ENCODE measurements at regions not wholly inside any gene's neighbourhood (a gene's known extent, or its start where the extent isn't known, plus 50 kb on each side); places are given as distances from the start of the nearest gene placed in this dataset.

GRCh38 chr16:6853565-6853964 is 479.1 kb upstream of the RBFOX1 start:
- intact Hi-C loops (cut with DNase I), result no loop called here
- H3K4me1 ChIP-seq, result no peaks in the 10 kb centered on the region
- H3K36me3 ChIP-seq, result no peaks in the 10 kb centered on the region
- no peak overlapping the region for H3K4me3 ChIP-seq
- TF ChIP-seq POLR2A (IDR thresholded peaks at IDR 0.05) (no peak), CTCF (IDR thresholded peaks at IDR 0.05) (no peak), POLR2AphosphoS5 (IDR thresholded peaks at IDR 0.05; ENCODE audit: insufficient read depth in 1 of 2, low read depth in 1 of 2) (no peak)
- H3K27me3 ChIP-seq, result no peaks in the 10 kb centered on the region
- no peaks in the 10 kb centered on the region for H3K9me3 ChIP-seq
- DNase-seq (ENCODE audit: extremely low spot score in 2 of 2), result no peak
- H3K27ac ChIP-seq, result no peak overlapping the region

- no peaks in the 10 kb centered on the region for H3K9me3 ChIP-seq
- DNase-seq (ENCODE audit: extremely low spot score in 2 of 2), result no peak
- no peaks in the 10 kb centered on the region for H3K36me3 ChIP-seq
- H3K27ac ChIP-seq, result no peak overlapping the region
- intact Hi-C loops (cut with DNase I), result no loop called here
- no peaks in the 10 kb centered on the region for H3K27me3 ChIP-seq
- TF ChIP-seq CTCF (IDR thresholded peaks at IDR 0.05) (no peak), POLR2A (IDR thresholded peaks at IDR 0.05) (no peak), POLR2AphosphoS5 (IDR thresholded peaks at IDR 0.05; ENCODE audit: insufficient read depth in 1 of 2, low read depth in 1 of 2) (no peak)
- no peak overlapping the region for H3K4me3 ChIP-seq
- no peaks in the 10 kb centered on the region for H3K4me1 ChIP-seq
Observed at GRCh38 chr16:6852643-6853225, 479.9 kb upstream of the RBFOX1 start.

DNA sequence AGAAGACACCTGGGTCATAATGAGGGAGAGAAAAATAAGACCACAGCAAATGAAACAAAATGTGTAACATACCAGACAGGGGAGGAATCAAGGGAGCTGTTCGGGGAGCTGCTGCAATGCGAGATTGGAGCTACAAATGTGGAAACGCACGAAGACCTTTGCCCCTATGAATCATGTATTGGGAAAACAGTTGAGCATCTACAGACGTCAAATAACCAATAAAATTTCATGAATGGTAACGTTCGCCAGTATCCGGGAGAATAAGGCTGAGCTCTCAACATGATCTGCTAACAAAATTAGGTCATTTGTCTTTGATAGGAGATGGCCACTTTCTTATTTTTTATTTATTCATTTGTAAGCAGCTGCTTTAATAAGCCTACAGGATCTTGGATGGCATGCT is 486.2 kb upstream of the RBFOX1 start:
- TF ChIP-seq POLR2AphosphoS5 (IDR thresholded peaks at IDR 0.05; ENCODE audit: insufficient read depth in 1 of 2, low read depth in 1 of 2) (no peak), POLR2A (IDR thresholded peaks at IDR 0.05) (no peak), CTCF (IDR thresholded peaks at IDR 0.05) (no peak)
- no peak for DNase-seq (ENCODE audit: extremely low spot score in 2 of 2)
- Histone ChIP-seq H3K4me3 (no peak overlapping the region), H3K36me3 (no peaks in the 10 kb centered on the region), H3K9me3 (no peaks in the 10 kb centered on the region), H3K27me3 (no peaks in the 10 kb centered on the region), H3K27ac (no peak overlapping the region), H3K4me1 (no peaks in the 10 kb centered on the region)
- intact Hi-C loops (cut with DNase I), result no loop called here

- DNase-seq (ENCODE audit: extremely low spot score in 2 of 2), result no peak
- Histone ChIP-seq H3K4me3 (no peak overlapping the region), H3K4me1 (no peaks in the 10 kb centered on the region), H3K27ac (no peak overlapping the region), H3K27me3 (no peaks in the 10 kb centered on the region), H3K36me3 (no peaks in the 10 kb centered on the region), H3K9me3 (no peaks in the 10 kb centered on the region)
- intact Hi-C loops (cut with DNase I), result no loop called here
- no peak for TF ChIP-seq POLR2AphosphoS5 (IDR thresholded peaks at IDR 0.05; ENCODE audit: insufficient read depth in 1 of 2, low read depth in 1 of 2)
Observed at GRCh38 chr16:6841392-6841791, 491.3 kb upstream of the RBFOX1 start.

GRCh38 chr16:6837722-6838121 is 494.9 kb upstream of the RBFOX1 start:
- Histone ChIP-seq H3K27ac (no peak overlapping the region), H3K9me3 (no peaks in the 10 kb centered on the region), H3K36me3 (no peaks in the 10 kb centered on the region), H3K4me1 (no peaks in the 10 kb centered on the region), H3K4me3 (no peak overlapping the region), H3K27me3 (no peaks in the 10 kb centered on the region)
- intact Hi-C loops (cut with DNase I), result no loop called here
- no peak for TF ChIP-seq POLR2AphosphoS5 (IDR thresholded peaks at IDR 0.05; ENCODE audit: insufficient read depth in 1 of 2, low read depth in 1 of 2)
- TF ChIP-seq CTCF (IDR thresholded peaks at IDR 0.05), result no peak
- no peak for DNase-seq (ENCODE audit: extremely low spot score in 2 of 2)

Data from vagina (tissue), 2 donors.